ENCODE measurements at regions not wholly inside any gene's neighbourhood (a gene's known extent, or its start where the extent isn't known, plus 50 kb on each side); places are given as distances from the start of the nearest gene placed in this dataset.

DNA sequence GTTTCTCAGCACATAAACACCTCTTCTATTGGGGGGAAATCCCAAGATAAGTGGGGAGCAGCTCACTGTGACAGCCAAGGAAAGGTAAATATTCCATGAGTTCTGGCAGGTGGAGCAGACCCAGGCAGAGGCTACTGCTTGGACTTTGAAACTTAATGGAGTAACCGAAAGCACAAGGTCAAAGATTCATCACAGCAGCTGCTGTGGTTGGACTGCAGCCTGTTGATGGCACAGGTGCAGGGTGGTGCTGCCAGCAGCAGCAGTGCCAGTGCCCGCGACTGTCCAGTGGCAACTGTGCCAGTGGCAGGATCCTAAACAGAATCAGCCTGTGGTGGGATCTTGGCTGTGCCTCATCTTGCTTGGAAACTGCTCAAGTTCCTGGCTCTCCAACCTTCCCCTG lies 81.4 kb upstream of the ARID2 start:
- no peak overlapping the region for H3K27ac ChIP-seq
- H3K36me3 ChIP-seq: no peaks in the 10 kb centered on the region
- no peaks in the 10 kb centered on the region for H3K27me3 ChIP-seq
- TF ChIP-seq POLR2A (IDR thresholded peaks at IDR 0.05): no peak
- TF ChIP-seq, protein P1, sequence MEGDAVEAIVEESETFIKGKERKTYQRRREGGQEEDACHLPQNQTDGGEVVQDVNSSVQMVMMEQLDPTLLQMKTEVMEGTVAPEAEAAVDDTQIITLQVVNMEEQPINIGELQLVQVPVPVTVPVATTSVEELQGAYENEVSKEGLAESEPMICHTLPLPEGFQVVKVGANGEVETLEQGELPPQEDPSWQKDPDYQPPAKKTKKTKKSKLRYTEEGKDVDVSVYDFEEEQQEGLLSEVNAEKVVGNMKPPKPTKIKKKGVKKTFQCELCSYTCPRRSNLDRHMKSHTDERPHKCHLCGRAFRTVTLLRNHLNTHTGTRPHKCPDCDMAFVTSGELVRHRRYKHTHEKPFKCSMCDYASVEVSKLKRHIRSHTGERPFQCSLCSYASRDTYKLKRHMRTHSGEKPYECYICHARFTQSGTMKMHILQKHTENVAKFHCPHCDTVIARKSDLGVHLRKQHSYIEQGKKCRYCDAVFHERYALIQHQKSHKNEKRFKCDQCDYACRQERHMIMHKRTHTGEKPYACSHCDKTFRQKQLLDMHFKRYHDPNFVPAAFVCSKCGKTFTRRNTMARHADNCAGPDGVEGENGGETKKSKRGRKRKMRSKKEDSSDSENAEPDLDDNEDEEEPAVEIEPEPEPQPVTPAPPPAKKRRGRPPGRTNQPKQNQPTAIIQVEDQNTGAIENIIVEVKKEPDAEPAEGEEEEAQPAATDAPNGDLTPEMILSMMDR (IDR thresholded peaks at IDR 0.05): no peak
- no peak for TF ChIP-seq POLR2AphosphoS5 (IDR thresholded peaks at IDR 0.05)
- no peak for TF ChIP-seq EP300 (IDR thresholded peaks at IDR 0.05)
- H3K4me3 ChIP-seq: no peak overlapping the region
- H3K9me3 ChIP-seq: no peaks in the 10 kb centered on the region
- ATAC-seq: no peak
- WGBS, 2 donors (ENCODE audit: low coverage in 1 of 2): 100% methylated on average over 2 of the region's 3 CpGs; no CpG with 5 or more reads in 1 of the 2 donors
- no peaks in the 10 kb centered on the region for H3K4me1 ChIP-seq

DNA sequence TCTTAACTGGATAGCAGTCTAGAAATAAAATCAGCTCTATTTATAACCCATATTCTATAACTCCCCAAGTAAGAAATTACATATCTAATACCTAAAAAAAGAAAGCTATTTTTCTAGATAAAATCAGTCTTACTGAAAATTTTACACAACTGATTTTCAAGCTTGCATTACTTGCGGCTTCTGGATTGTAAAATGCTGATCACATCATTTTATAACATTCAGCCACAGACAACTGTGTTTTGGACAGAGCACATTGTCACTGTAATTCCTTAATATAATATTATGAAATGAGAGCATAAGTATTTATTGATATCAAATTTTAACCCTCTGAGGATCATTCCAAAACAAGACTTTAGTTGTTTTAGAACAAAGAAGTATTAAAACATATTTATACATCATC lies 78.5 kb upstream of the ARID2 start:
- Histone ChIP-seq H3K27ac (no peak overlapping the region), H3K4me1 (no peaks in the 10 kb centered on the region), H3K4me3 (no peak overlapping the region), H3K36me3 (no peaks in the 10 kb centered on the region), H3K9me3 (no peaks in the 10 kb centered on the region), H3K27me3 (no peaks in the 10 kb centered on the region)
- WGBS, 2 donors (ENCODE audit: low coverage in 1 of 2): 87 to 88% methylated on average over 1 of the region's 1 CpG
- no peak for ATAC-seq
- TF ChIP-seq, protein P1 (IDR thresholded peaks at IDR 0.05): no peak
- no peak for TF ChIP-seq POLR2A (IDR thresholded peaks at IDR 0.05)
- TF ChIP-seq EP300 (IDR thresholded peaks at IDR 0.05): no peak
- no peak for TF ChIP-seq POLR2AphosphoS5 (IDR thresholded peaks at IDR 0.05)

DNA sequence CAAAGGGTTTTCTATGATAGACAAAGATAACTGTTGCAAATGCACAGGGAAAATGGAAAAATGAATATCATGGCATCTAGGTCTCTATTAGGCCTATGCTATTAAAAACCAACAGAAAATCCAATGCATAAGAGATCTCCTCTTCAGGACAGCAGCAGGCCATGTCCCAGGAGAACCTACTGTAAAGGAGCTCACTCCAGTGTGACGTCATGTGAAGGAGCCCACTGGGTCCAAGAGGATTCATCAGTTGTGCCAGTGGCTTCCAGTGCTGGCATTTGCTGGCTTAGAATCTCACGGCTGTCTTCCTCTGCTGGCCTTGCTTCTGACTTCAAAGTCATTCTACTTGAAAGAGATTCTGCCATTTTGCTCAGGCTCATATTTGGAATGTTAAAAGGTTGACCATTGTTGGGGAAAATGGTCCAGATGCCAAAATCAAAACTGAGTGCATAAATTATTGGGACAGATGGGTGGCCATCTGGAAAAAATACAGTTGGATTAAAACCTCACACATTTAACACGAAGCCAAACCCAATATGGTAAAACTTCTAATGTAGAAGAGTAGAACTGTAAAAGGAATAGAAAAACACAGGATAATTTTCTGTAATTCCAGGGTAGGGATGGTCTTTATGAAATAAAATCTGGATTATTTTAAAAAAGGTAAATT lies 75.4 kb upstream of the ARID2 start:
- Histone ChIP-seq H3K4me3 (no peak overlapping the region), H3K27ac (no peak overlapping the region), H3K27me3 (no peaks in the 10 kb centered on the region), H3K36me3 (no peaks in the 10 kb centered on the region), H3K9me3 (no peaks in the 10 kb centered on the region), H3K4me1 (no peaks in the 10 kb centered on the region)
- WGBS, 2 donors (ENCODE audit: low coverage in 1 of 2): 90 to 95% methylated on average over 2 to 3 of the region's 3 CpGs
- TF ChIP-seq POLR2AphosphoS5 (IDR thresholded peaks at IDR 0.05) (no peak), POLR2A (IDR thresholded peaks at IDR 0.05) (no peak)
- no peak for ATAC-seq

DNA sequence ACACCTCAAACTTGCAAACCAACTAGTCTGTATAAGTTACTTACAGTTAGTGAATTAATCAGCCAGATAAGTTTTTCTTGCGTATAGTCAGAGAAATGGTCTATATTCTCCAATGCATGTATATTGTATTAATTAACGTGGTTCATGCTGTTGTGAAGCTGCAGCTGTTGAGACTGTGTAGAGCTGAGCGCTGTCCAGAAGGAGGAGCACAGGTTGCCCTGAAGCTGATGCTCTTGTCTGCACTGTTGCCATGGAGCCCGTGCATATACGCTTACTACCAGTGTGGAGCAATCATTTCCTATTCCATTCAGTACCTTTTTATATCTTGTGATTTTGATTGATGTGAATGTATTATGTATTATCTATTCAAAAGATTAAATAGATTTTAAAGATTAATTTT lies 74.3 kb upstream of the ARID2 start:
- no peak overlapping the region for H3K27ac ChIP-seq
- no peak for TF ChIP-seq POLR2A (IDR thresholded peaks at IDR 0.05)
- TF ChIP-seq, protein P1 (IDR thresholded peaks at IDR 0.05): peak in 1 of 4 experiments; percentile 42
- H3K36me3 ChIP-seq: no peaks in the 10 kb centered on the region
- no peak for ATAC-seq
- H3K4me3 ChIP-seq: no peak overlapping the region
- no peaks in the 10 kb centered on the region for H3K4me1 ChIP-seq
- H3K27me3 ChIP-seq: no peaks in the 10 kb centered on the region
- whole genome bisulfite sequencing, 2 donors (ENCODE audit: low coverage in 1 of 2): 48 to 50% methylated on average over 5 of the region's 5 CpGs
- no peaks in the 10 kb centered on the region for H3K9me3 ChIP-seq

DNA sequence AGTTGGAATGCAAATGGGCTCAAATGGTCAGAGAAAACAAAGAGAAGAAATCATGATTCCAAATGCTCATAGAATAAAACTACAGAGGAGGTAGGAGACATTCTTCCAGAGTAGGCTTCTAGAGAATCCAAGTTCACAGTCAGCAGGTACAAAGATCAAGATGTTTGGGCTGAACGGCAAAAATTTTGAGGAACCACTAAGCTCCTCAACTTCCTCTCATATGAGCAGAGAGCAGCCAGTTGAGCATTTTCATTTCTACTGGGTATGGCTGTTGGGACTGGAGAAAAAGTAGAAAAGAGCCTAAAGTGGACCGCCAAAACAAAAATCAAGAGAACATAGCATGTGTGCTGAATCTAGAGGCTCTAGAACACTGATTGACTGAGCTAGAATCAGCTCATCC lies 73.8 kb upstream of the ARID2 start:
- ATAC-seq: no peak
- 76 to 92% methylated on average over 2 of the region's 2 CpGs for WGBS, 2 donors (ENCODE audit: low coverage in 1 of 2)
- TF ChIP-seq POLR2AphosphoS5 (IDR thresholded peaks at IDR 0.05): no peak
- TF ChIP-seq POLR2A (IDR thresholded peaks at IDR 0.05): no peak
- TF ChIP-seq EP300 (IDR thresholded peaks at IDR 0.05): no peak
- TF ChIP-seq, protein P1 (IDR thresholded peaks at IDR 0.05): no peak
- H3K36me3 ChIP-seq: no peaks in the 10 kb centered on the region
- no peaks in the 10 kb centered on the region for H3K4me1 ChIP-seq
- H3K9me3 ChIP-seq: no peaks in the 10 kb centered on the region
- H3K4me3 ChIP-seq: no peak overlapping the region
- no peaks in the 10 kb centered on the region for H3K27me3 ChIP-seq
- H3K27ac ChIP-seq: no peak overlapping the region

All from gastroesophageal sphincter (tissue), 4 donors.